ENCODE measurements at regions not wholly inside any gene's neighbourhood (a gene's known extent, or its start where the extent isn't known, plus 50 kb on each side); places are given as distances from the start of the nearest gene placed in this dataset.
A peak's percentile ranks its signal among the peaks of the same experiment; 100 is the strongest.
"Not testable (repeated sequence)": the region's sequence is repeated elsewhere in the genome, so short reads cannot be mapped to it uniquely, and the experiment has no call there.

DNA sequence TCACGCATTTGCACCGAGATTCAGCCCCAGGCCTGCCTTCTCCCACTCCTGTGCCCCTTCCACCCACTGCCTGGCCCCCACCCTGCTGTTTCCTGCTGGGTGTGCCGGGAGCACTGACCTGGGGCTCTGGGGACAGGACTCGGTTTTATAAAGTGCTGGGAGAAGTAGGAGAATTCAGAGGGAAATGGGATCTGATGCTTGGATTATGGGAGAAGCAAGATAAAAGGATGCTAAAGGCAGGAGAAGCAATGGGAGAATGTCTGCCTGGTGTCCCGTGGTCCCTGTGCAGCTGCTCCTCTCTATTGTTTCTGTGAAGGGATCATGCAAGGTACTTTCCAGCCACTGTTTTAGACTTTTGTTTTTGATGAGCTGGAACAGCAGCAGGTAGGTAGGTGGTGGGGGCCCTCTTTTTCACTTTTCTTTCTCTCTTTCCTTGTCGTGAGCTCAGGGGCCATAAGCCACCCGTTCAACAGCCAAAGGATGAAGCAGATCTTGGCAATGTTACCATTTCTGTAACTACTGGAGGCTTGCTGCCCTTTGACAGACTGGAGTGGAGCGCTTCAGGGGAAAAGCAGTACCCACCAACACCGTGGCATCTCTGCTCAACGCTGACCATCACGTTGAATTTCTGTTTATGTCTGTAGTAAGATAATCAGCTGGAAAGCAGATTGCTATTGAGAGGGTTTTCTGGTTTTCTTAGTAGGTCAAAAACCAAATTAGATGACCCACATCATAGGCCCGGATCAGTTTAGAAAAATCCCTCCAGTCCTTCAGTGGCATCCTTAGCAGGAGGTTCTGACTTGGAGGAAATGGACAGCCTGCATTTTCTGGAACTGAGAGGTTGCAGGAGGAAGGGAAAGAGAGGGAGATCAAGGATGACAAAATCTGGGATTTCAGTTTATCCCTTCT lies 63.8 kb upstream of the ENPP6 start:
- Histone ChIP-seq H3K9me3 (ENCODE audit: low read depth) (no peaks in the 10 kb centered on the region), H3K4me3 (no peak overlapping the region), H3K4me2 (ENCODE audit: unreplicated experiment) (no peak overlapping the region), H3K79me2 (ENCODE audit: insufficient read depth) (no peaks in the 10 kb centered on the region), H3K9ac (no peak overlapping the region), H2AFZ (peak overlapping the region; percentile 51; the same call in 1 of the 2 replicates), H3K36me3 (ENCODE audit: low read depth) (no peaks in the 10 kb centered on the region), H3F3A (ENCODE audit: insufficient read depth) (no peaks in the 10 kb centered on the region), H3K27ac (no peak overlapping the region), H3K9me2 (ENCODE audit: insufficient read depth) (no peaks in the 10 kb centered on the region), H3K27me3 (replicated peaks; ENCODE audit: insufficient read depth) (no peaks in the 10 kb centered on the region), H4K20me1 (ENCODE audit: insufficient read depth) (no peaks in the 10 kb centered on the region), H3K4me1 (ENCODE audit: insufficient read depth) (no peaks in the 10 kb centered on the region)
- TF ChIP-seq EZH2phosphoT487 (IDR thresholded peaks at IDR 0.05; ENCODE audit: insufficient read depth, low read depth) (no peak), EZH2 (IDR thresholded peaks at IDR 0.05; ENCODE audit: insufficient read depth, poor library complexity, severe bottlenecking) (no peak)
- in situ Hi-C loops (cut with MboI), result no loop called here
- no peak for DNase-seq
- 81 to 84% methylated on average over 12 of the region's 12 CpGs for WGBS, 2 experiments (ENCODE audit: low coverage in 1 of 2, low lambda C conversion rate in 2 of 2, missing lambda C conversion rate in 2 of 2)

DNA sequence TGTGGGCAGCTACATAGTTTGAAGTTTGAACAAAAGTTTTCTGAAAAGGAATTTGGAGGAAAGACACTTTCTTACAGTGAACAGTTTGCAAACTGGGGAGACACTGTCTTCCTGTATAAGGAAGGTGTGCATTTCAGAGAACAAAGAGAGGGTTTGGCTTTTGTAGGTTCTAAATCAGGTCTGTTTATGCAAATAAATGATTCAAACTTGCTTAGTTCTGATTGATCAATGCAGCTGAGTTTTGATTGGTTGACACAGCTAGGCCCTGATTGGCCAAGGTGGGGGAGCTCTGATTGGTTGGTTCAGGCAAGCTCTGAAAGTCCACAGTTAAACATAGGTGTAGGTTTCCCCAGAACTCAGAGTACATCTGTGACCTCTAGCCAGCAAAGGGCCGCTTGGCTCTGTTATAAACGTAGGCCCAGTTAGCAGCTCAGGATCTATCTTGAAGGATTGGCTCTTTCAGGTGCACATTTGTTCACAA lies 63.0 kb upstream of the ENPP6 start:
- H3K9me3 ChIP-seq (ENCODE audit: low read depth), result no peaks in the 10 kb centered on the region
- H3K36me3 ChIP-seq (ENCODE audit: low read depth), result no peaks in the 10 kb centered on the region
- H3K27me3 ChIP-seq (replicated peaks; ENCODE audit: insufficient read depth), result no peaks in the 10 kb centered on the region
- DNase-seq, result no peak
- H3K9ac ChIP-seq, result no peak overlapping the region
- H4K20me1 ChIP-seq (ENCODE audit: insufficient read depth), result no peaks in the 10 kb centered on the region
- no peak overlapping the region for H3K27ac ChIP-seq
- no peaks in the 10 kb centered on the region for H3K9me2 ChIP-seq (ENCODE audit: insufficient read depth)
- no peak overlapping the region for H2AFZ ChIP-seq
- no peak overlapping the region for H3K4me2 ChIP-seq (ENCODE audit: unreplicated experiment)
- in situ Hi-C loops (cut with MboI), result no loop called here
- H3K79me2 ChIP-seq (ENCODE audit: insufficient read depth), result no peaks in the 10 kb centered on the region
- 97 to 100% methylated on average over 2 of the region's 2 CpGs for WGBS, 2 experiments (ENCODE audit: low coverage in 1 of 2, low lambda C conversion rate in 2 of 2, missing lambda C conversion rate in 2 of 2)
- TF ChIP-seq EZH2 (IDR thresholded peaks at IDR 0.05; ENCODE audit: insufficient read depth, poor library complexity, severe bottlenecking) (no peak), EZH2phosphoT487 (IDR thresholded peaks at IDR 0.05; ENCODE audit: insufficient read depth, low read depth) (no peak)
- H3F3A ChIP-seq (ENCODE audit: insufficient read depth), result no peaks in the 10 kb centered on the region
- H3K4me1 ChIP-seq (ENCODE audit: insufficient read depth), result no peaks in the 10 kb centered on the region
- H3K4me3 ChIP-seq, result no peak overlapping the region

DNA sequence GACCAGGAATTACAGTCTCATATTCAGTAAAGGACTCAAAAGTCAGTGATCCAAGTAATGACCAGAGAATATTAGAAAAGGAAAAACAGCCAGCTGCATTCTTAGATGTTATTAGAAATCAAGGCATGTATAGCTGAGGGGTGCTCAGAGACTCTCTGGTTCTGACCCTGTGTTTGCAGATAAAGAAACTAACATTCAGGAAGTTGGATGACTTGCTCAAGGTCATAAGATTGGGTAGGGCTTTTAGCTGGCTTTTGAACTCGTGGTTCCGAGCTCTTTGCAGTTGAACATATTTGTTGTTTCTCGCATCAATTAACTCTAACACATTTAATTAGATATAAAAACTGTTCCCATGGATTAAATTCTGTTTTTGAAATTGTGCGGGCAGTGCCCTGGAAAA lies 62.5 kb upstream of the ENPP6 start:
- Histone ChIP-seq H3K9me2 (ENCODE audit: insufficient read depth) (no peaks in the 10 kb centered on the region), H3K4me2 (ENCODE audit: unreplicated experiment) (no peak overlapping the region), H3F3A (ENCODE audit: insufficient read depth) (no peaks in the 10 kb centered on the region), H3K36me3 (ENCODE audit: low read depth) (no peaks in the 10 kb centered on the region), H3K4me1 (ENCODE audit: insufficient read depth) (no peaks in the 10 kb centered on the region), H3K79me2 (ENCODE audit: insufficient read depth) (no peaks in the 10 kb centered on the region), H3K27ac (no peak overlapping the region), H4K20me1 (ENCODE audit: insufficient read depth) (no peaks in the 10 kb centered on the region), H2AFZ (no peak overlapping the region), H3K27me3 (replicated peaks; ENCODE audit: insufficient read depth) (no peaks in the 10 kb centered on the region), H3K9me3 (ENCODE audit: low read depth) (no peaks in the 10 kb centered on the region), H3K4me3 (no peak overlapping the region), H3K9ac (no peak overlapping the region)
- in situ Hi-C loops (cut with MboI), result no loop called here
- TF ChIP-seq EZH2phosphoT487 (IDR thresholded peaks at IDR 0.05; ENCODE audit: insufficient read depth, low read depth), result no peak
- TF ChIP-seq EZH2 (IDR thresholded peaks at IDR 0.05; ENCODE audit: insufficient read depth, poor library complexity, severe bottlenecking), result no peak
- 84 to 87% methylated on average over 4 of the region's 4 CpGs for WGBS, 2 experiments (ENCODE audit: low coverage in 1 of 2, low lambda C conversion rate in 2 of 2, missing lambda C conversion rate in 2 of 2)
- DNase-seq, result no peak

DNA sequence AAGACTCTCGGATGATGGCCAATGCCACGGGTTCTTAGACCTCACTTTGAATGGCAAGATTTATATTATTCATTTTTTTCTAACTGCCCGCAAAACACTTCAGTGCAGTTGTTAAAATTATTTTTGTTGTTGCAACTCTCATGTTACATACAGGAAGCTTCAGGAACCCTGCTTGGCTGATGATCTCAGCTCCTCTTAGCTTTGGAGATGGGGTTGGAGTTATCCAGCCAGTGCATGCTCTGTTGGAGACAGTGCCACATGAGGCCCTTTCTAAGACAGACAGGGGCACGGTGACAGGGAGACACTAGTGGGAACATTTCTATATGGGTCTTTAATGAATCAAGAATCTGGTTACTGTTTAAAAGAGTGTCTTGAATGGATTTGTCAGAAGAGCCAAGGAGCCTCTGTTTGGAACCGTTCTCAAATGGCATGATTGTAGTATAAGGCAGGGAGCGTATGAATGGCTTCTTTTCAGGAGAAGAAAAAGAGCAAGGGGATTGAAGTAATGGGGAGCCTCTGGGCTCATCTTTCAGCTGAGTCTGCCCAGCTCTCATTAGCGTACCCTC lies 61.9 kb upstream of the ENPP6 start:
- WGBS, 2 experiments (ENCODE audit: low coverage in 1 of 2, low lambda C conversion rate in 2 of 2, missing lambda C conversion rate in 2 of 2), result 86 to 87% methylated on average over 7 of the region's 7 CpGs
- H2AFZ ChIP-seq, result no peak overlapping the region
- in situ Hi-C loops (cut with MboI), result no loop called here
- no peak for DNase-seq
- TF ChIP-seq EZH2phosphoT487 (IDR thresholded peaks at IDR 0.05; ENCODE audit: insufficient read depth, low read depth) (no peak), EZH2 (IDR thresholded peaks at IDR 0.05; ENCODE audit: insufficient read depth, poor library complexity, severe bottlenecking) (no peak)
- H4K20me1 ChIP-seq (ENCODE audit: insufficient read depth), result no peaks in the 10 kb centered on the region
- H3K9ac ChIP-seq, result no peak overlapping the region
- H3K4me1 ChIP-seq (ENCODE audit: insufficient read depth), result no peaks in the 10 kb centered on the region
- no peaks in the 10 kb centered on the region for H3K79me2 ChIP-seq (ENCODE audit: insufficient read depth)
- H3F3A ChIP-seq (ENCODE audit: insufficient read depth), result no peaks in the 10 kb centered on the region; the same call in 1 of the 2 replicates
- no peak overlapping the region for H3K4me3 ChIP-seq
- no peaks in the 10 kb centered on the region for H3K9me3 ChIP-seq (ENCODE audit: low read depth)
- no peaks in the 10 kb centered on the region for H3K9me2 ChIP-seq (ENCODE audit: insufficient read depth)
- no peaks in the 10 kb centered on the region for H3K27me3 ChIP-seq (replicated peaks; ENCODE audit: insufficient read depth)
- H3K27ac ChIP-seq, result no peak overlapping the region
- no peaks in the 10 kb centered on the region for H3K36me3 ChIP-seq (ENCODE audit: low read depth)
- no peak overlapping the region for H3K4me2 ChIP-seq (ENCODE audit: unreplicated experiment)

DNA sequence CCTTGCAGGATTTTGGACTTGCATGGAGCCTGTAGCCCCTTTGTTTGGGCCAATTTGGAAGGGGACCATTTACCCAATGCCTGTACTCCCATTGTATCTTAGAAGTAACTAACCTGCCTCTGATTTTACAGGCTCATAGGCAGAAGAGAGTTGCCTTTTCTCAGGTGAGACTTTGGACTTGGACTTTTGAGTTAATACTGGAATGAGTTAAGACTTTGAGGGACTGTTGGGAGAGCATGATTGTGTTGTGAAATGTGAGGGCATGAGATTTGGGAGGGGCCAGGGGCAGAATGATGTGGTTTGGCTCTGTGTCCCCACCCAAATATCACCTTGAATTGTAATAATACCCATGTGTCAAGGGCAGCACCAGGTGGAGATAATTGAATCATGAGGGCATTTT lies 60.1 kb upstream of the ENPP6 start:
- H3K9me3 ChIP-seq (ENCODE audit: low read depth); H3K27me3 ChIP-seq (replicated peaks; ENCODE audit: insufficient read depth); H3K79me2 ChIP-seq (ENCODE audit: insufficient read depth); H3K4me2 ChIP-seq (ENCODE audit: unreplicated experiment); H3K4me1 ChIP-seq (ENCODE audit: insufficient read depth); H3K27ac ChIP-seq; H3F3A ChIP-seq (ENCODE audit: insufficient read depth); H3K4me3 ChIP-seq; H3K36me3 ChIP-seq (ENCODE audit: low read depth); H2AFZ ChIP-seq; DNase-seq; in situ Hi-C loops (cut with MboI); H4K20me1 ChIP-seq (ENCODE audit: insufficient read depth); H3K9ac ChIP-seq; H3K9me2 ChIP-seq (ENCODE audit: insufficient read depth): not testable (repeated sequence)

DNA sequence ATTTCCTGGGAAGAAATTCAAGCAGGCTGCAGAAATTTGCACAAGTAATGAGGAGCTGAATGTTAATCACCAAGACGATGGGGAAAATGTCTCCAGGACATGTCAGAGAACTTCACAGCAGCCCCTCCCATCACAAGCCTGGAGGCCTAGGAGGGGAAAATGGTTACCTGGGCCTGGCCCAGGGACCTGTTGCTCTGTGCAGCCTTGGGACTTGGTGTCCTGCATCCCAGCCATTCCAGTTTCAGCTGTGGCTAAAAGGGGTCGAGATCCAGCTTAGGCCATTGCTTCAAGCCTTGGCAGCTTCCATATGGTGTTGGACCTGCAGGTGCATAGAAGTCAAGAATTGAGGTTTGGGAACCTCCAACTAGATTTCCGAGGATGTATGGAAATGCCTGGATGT lies 59.3 kb upstream of the ENPP6 start:
- H3K36me3 ChIP-seq (ENCODE audit: low read depth); H4K20me1 ChIP-seq (ENCODE audit: insufficient read depth); in situ Hi-C loops (cut with MboI); H3K79me2 ChIP-seq (ENCODE audit: insufficient read depth); H3F3A ChIP-seq (ENCODE audit: insufficient read depth); H2AFZ ChIP-seq; H3K9me3 ChIP-seq (ENCODE audit: low read depth); H3K4me1 ChIP-seq (ENCODE audit: insufficient read depth); H3K9ac ChIP-seq; DNase-seq; H3K4me2 ChIP-seq (ENCODE audit: unreplicated experiment); H3K4me3 ChIP-seq; H3K27ac ChIP-seq; H3K9me2 ChIP-seq (ENCODE audit: insufficient read depth); H3K27me3 ChIP-seq (replicated peaks; ENCODE audit: insufficient read depth): not testable (repeated sequence)
- 38% methylated on average over 3 of the region's 3 CpGs for WGBS, 2 experiments (ENCODE audit: low coverage in 1 of 2, low lambda C conversion rate in 2 of 2, missing lambda C conversion rate in 2 of 2)

DNA sequence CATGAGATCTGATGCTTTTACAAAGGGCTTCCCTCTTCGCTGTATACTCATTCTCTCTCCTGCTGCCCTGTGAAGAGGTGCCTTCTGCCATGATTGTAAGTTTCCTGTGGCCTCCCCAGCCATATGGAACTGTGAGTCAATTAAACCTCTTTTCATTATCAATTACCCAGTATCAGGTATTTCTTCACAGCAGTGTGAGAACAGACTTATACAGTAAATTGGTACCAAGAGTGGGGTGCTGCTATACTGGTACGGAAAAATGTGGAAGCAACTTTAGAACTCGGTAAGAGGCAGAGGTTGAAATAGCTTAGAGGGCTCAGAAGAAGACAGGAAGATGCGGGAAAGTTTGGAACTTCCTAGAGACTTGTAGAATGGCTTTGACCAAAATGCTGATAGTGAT lies 58.7 kb upstream of the ENPP6 start:
- H2AFZ ChIP-seq; H3K79me2 ChIP-seq (ENCODE audit: insufficient read depth); H3K36me3 ChIP-seq (ENCODE audit: low read depth); H3K9me3 ChIP-seq (ENCODE audit: low read depth); H3K4me2 ChIP-seq (ENCODE audit: unreplicated experiment); H3K9ac ChIP-seq; in situ Hi-C loops (cut with MboI); H3K27me3 ChIP-seq (replicated peaks; ENCODE audit: insufficient read depth); H3K4me3 ChIP-seq; H3K27ac ChIP-seq; H4K20me1 ChIP-seq (ENCODE audit: insufficient read depth); DNase-seq; H3F3A ChIP-seq (ENCODE audit: insufficient read depth); H3K4me1 ChIP-seq (ENCODE audit: insufficient read depth); H3K9me2 ChIP-seq (ENCODE audit: insufficient read depth): not testable (repeated sequence)
- whole genome bisulfite sequencing, 2 experiments (ENCODE audit: low coverage in 1 of 2, low lambda C conversion rate in 2 of 2, missing lambda C conversion rate in 2 of 2), result 83 to 86% methylated on average over 4 of the region's 4 CpGs

Data from GM23248 (cell line).